ENCODE measurements at regions not wholly inside any gene's neighbourhood (a gene's known extent, or its start where the extent isn't known, plus 50 kb on each side); places are given as distances from the start of the nearest gene placed in this dataset.

GRCh38 chr1:65679773-65680172 lies 112.9 kb upstream of the PDE4B start:
- H3K27ac ChIP-seq, result no peak overlapping the region
- H3K4me3 ChIP-seq (ENCODE audit: low read depth, low read length), result no peak overlapping the region
- no peaks in the 10 kb centered on the region for H3K36me3 ChIP-seq (replicated peaks)
- H3K27me3 ChIP-seq (replicated peaks), result no peaks in the 10 kb centered on the region
- no peak for TF ChIP-seq CTCF (IDR thresholded peaks at IDR 0.05; ENCODE audit: low read depth, low read length, missing control alignments)
- in situ Hi-C loops (cut with HindIII; ENCODE audit: low pct_ligation_motif_present, low sequenced_read_pairs), result no loop called here
- DNase-seq, result no peak

GRCh38 chr1:65681096-65681495 lies 111.6 kb upstream of the PDE4B start:
- in situ Hi-C loops (cut with HindIII; ENCODE audit: low pct_ligation_motif_present, low sequenced_read_pairs), result no loop called here
- no peak overlapping the region for H3K4me3 ChIP-seq (ENCODE audit: low read depth, low read length)
- DNase-seq, result peak; percentile 81
- no peaks in the 10 kb centered on the region for H3K27me3 ChIP-seq (replicated peaks)
- H3K36me3 ChIP-seq (replicated peaks), result no peaks in the 10 kb centered on the region
- no peak for TF ChIP-seq CTCF (IDR thresholded peaks at IDR 0.05; ENCODE audit: low read depth, low read length, missing control alignments)
- no peak overlapping the region for H3K27ac ChIP-seq

GRCh38 chr1:65687428-65688214 lies 105.1 kb upstream of the PDE4B start:
- Histone ChIP-seq H3K4me3 (ENCODE audit: low read depth, low read length) (no peak overlapping the region), H3K27ac (no peak overlapping the region), H3K27me3 (replicated peaks) (no peaks in the 10 kb centered on the region), H3K36me3 (replicated peaks) (no peaks in the 10 kb centered on the region)
- TF ChIP-seq CTCF (IDR thresholded peaks at IDR 0.05; ENCODE audit: low read depth, low read length, missing control alignments), result peak; percentile 93
- in situ Hi-C loops (cut with HindIII; ENCODE audit: low pct_ligation_motif_present, low sequenced_read_pairs), result no loop called here
- DNase-seq, result peak; percentile 64

- Histone ChIP-seq H3K27me3 (replicated peaks) (no peaks in the 10 kb centered on the region), H3K36me3 (replicated peaks) (no peaks in the 10 kb centered on the region), H3K4me3 (ENCODE audit: low read depth, low read length) (no peak overlapping the region), H3K27ac (no peak overlapping the region)
- in situ Hi-C loops (cut with HindIII; ENCODE audit: low pct_ligation_motif_present, low sequenced_read_pairs), result no loop called here
- TF ChIP-seq CTCF (IDR thresholded peaks at IDR 0.05; ENCODE audit: low read depth, low read length, missing control alignments), result no peak
- DNase-seq, result no peak
These were observed 104.5 kb upstream of the PDE4B start for GRCh38 chr1:65688215-65688566.

GRCh38 chr1:65688848-65689247 lies 103.8 kb upstream of the PDE4B start:
- H3K27me3 ChIP-seq (replicated peaks), result no peaks in the 10 kb centered on the region
- H3K36me3 ChIP-seq (replicated peaks), result no peaks in the 10 kb centered on the region
- in situ Hi-C loops (cut with HindIII; ENCODE audit: low pct_ligation_motif_present, low sequenced_read_pairs), result no loop called here
- DNase-seq, result no peak
- no peak overlapping the region for H3K27ac ChIP-seq
- H3K4me3 ChIP-seq (ENCODE audit: low read depth, low read length), result no peak overlapping the region
- no peak for TF ChIP-seq CTCF (IDR thresholded peaks at IDR 0.05; ENCODE audit: low read depth, low read length, missing control alignments)
